Fibroblast of the aortic adventitia (primary cell): ENCODE measurements at regions not wholly inside any gene's neighbourhood (a gene's known extent, or its start where the extent isn't known, plus 50 kb on each side); places are given as distances from the start of the nearest gene placed in this dataset.

Experiments used
- DNase-seq: peaks from one replicate; pipeline ENCODE4 v3.0.0-alpha.2; 2010; ENCODE audit warnings: low read depth
- H3K4me3 ChIP-seq: 2 replicates; pipeline ENCODE4 v1.5.1; 2011; ENCODE audit warnings: low read depth, mild to moderate bottlenecking, control low read depth, low read length, moderate library complexity
- CTCF ChIP-seq: IDR thresholded peaks from 2 replicates; pipeline ENCODE4 v1.5.1; 2011; ENCODE audit warnings: mild to moderate bottlenecking, low read length, control low read depth, inconsistent platforms; ENCODE audit not compliant: insufficient read depth

- no peak for DNase-seq
- no peak overlapping the region for H3K4me3 ChIP-seq
- no peak for TF ChIP-seq CTCF
These were observed 512.3 kb upstream of the RAG2 start for GRCh38 chr11:37110385-37110784.

GRCh38 chr11:37109286-37109585, 511.2 kb upstream of the RAG2 start:
- no peak for TF ChIP-seq CTCF
- peak; percentile 0 for DNase-seq
- no peak overlapping the region for H3K4me3 ChIP-seq

DNA sequence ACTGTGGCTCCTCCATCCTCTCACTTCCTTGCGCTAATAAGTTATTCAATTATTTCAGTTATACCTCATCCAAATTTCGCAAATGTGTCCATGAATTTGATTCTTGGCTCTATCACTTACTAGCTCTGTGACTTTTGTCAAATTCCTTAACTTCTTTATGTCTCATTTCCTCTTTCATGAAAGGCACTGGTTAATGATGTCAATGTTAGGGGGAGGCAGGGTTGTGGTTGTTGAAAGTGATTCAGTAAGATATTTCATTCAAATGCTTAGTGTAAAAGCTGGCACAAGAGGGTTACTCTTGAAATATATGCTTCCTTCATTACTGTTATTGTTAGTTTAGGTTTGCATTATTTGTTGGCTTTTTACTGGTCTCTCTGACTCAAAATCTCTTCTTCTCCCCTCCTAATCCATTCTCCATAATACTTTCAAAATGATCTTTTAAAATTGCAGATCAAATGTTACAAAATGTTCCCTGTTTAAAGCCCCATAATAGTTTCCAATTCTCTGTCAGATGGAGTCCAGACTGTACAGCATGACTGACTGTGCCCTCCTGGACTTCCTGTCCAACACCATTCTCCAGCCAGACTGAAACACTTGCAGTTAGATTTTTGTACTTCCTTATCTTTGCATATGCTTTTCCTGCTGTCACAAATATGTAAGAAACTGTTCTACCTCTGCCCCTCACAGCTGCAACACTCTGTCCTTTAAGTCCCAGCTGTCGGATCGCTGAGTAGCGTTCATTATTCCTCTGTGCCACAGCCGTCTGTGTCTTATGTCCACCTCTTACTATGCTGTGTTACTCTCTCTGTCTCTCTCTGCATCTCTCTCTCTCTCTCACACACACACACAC, 510.6 kb upstream of the RAG2 start:
- H3K4me3 ChIP-seq: no peak overlapping the region
- DNase-seq: peak; percentile 1
- TF ChIP-seq CTCF: no peak

- no peak overlapping the region for H3K4me3 ChIP-seq
- TF ChIP-seq CTCF: no peak
- DNase-seq: no peak
These were observed 509.8 kb upstream of the RAG2 start for GRCh38 chr11:37107831-37108230.

- no peak for TF ChIP-seq CTCF
- no peak overlapping the region for H3K4me3 ChIP-seq
- DNase-seq: no peak
These were observed 509.4 kb upstream of the RAG2 start for GRCh38 chr11:37107415-37107814.

DNA sequence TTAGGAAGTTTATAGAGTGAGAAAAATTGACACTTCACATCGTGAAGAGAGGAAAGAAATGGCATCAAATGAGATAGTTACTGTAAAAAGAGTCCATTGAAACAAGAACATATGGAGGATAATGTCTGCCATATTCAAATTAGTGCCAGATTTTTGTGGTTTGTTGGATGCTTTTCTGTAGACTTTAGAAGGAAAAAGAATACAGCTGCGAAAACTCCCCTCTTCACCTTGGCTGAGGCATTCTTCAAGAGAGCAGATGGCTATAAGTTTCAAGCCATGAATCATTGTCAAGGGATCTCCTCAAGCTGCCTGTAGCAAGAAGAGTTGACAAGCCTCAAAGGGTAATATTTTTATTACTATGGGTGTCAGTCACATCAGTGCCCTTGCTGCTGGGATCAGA, 507.4 kb upstream of the RAG2 start:
- no peak for DNase-seq
- TF ChIP-seq CTCF: no peak
- H3K4me3 ChIP-seq: no peak overlapping the region

DNA sequence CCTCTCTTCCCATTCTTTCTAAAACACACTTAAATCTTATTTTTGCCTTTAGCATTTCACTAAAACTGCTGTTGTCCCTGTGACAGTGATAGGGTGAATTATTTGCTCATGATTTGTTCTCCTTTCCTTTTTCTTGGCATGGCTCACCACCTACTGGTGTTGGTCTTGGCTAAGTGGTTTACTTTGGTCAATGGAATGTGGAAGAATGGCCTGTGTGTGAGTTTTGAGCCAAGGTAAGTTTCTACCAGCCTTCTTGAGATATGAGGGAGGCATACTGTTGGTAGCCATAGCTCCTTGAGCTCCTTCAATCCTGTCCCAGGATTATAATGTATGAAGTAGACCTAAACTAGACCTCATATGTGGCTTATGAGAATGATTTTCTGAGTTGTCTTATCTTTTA, 506.3 kb upstream of the RAG2 start:
- DNase-seq: no peak
- TF ChIP-seq CTCF: no peak
- H3K4me3 ChIP-seq: no peak overlapping the region
